Neuronal stem cell (in vitro differentiated cells): ENCODE measurements at regions not wholly inside any gene's neighbourhood (a gene's known extent, or its start where the extent isn't known, plus 50 kb on each side); places are given as distances from the start of the nearest gene placed in this dataset.
"Not testable (repeated sequence)": the region's sequence is repeated elsewhere in the genome, so short reads cannot be mapped to it uniquely, and the experiment has no call there.

Experiments
- DNase-seq: peaks from one replicate; pipeline ENCODE4 v3.0.0-alpha.2; 2013; ENCODE audit warnings: low spot score
- H2AFZ ChIP-seq: one replicate; pipeline ENCODE4 v1.6.1; 2013; ENCODE audit warnings: mild to moderate bottlenecking, low read length, inconsistent platforms
- H2AK5ac ChIP-seq: 2 replicates; pipeline ENCODE4 v1.6.1; 2013; ENCODE audit warnings: low read depth, mild to moderate bottlenecking, inconsistent platforms, low read length, moderate library complexity, mixed read lengths
- H2BK120ac ChIP-seq: 2 replicates; pipeline ENCODE4 v1.6.1; 2013; ENCODE audit warnings: low read depth, mild to moderate bottlenecking, inconsistent platforms, low read length, moderate library complexity, mixed read lengths
- H2BK12ac ChIP-seq: one replicate; pipeline ENCODE4 v1.6.1; 2013; ENCODE audit warnings: low read length, inconsistent platforms
- H2BK15ac ChIP-seq: 2 replicates; pipeline ENCODE4 v1.6.1; 2013; ENCODE audit warnings: mild to moderate bottlenecking, low read length, inconsistent platforms, mixed read lengths
- H2BK5ac ChIP-seq: one replicate; pipeline ENCODE4 v1.6.1; 2013; ENCODE audit warnings: inconsistent platforms, mild to moderate bottlenecking, low read length, moderate library complexity
- H3K14ac ChIP-seq: one replicate; pipeline ENCODE4 v1.6.1; 2013; ENCODE audit warnings: low read length, inconsistent platforms
- H3K18ac ChIP-seq: 2 replicates; pipeline ENCODE4 v1.6.1; 2013; ENCODE audit warnings: low read length, inconsistent platforms
- H3K23ac ChIP-seq: 2 replicates; pipeline ENCODE4 v1.6.1; 2013; ENCODE audit warnings: low read depth, mild to moderate bottlenecking, mixed read lengths, low read length, inconsistent platforms; ENCODE audit not compliant: poor library complexity
- H3K27ac ChIP-seq: replicated peaks from 3 replicates; pipeline ENCODE4 v1.5.1; 2013; ENCODE audit warnings: low read length, inconsistent platforms
- H3K27me3 ChIP-seq, 3 experiments: 2 replicates each; pipeline ENCODE4 v1.6.1; 2013; ENCODE audit warnings: low read length in 3 of 3, mild to moderate bottlenecking in 2 of 3, inconsistent platforms in 1 of 3, low read depth in 1 of 3, mixed read lengths in 1 of 3, moderate library complexity in 1 of 3; ENCODE audit not compliant: control insufficient read depth in 3 of 3, insufficient read depth in 3 of 3
- H3K36me3 ChIP-seq, 2 donors: replicated peaks in 1 of 2; 2 replicates each; pipeline ENCODE4 v1.6.1; 2013; ENCODE audit warnings: low read length in 2 of 2; ENCODE audit not compliant: control insufficient read depth in 2 of 2, insufficient read depth in 2 of 2
- H3K4ac ChIP-seq: 2 replicates; pipeline ENCODE4 v1.6.1; 2013; ENCODE audit warnings: inconsistent platforms, mild to moderate bottlenecking, low read length, moderate library complexity
- H3K4me1 ChIP-seq, 2 donors: 1 replicate in 1 of 2; 2 replicates in 1 of 2; pipeline ENCODE4 v1.6.1; 2013; ENCODE audit warnings: low read length in 2 of 2, low read depth in 1 of 2; ENCODE audit not compliant: control insufficient read depth in 2 of 2, insufficient read depth in 1 of 2
- H3K4me2 ChIP-seq: one replicate; pipeline ENCODE4 v1.6.1; 2013; ENCODE audit warnings: mild to moderate bottlenecking, low read length, inconsistent platforms; ENCODE audit not compliant: insufficient read depth, poor library complexity, severe bottlenecking
- H3K4me3 ChIP-seq, 2 donors: 2 replicates each; pipeline ENCODE4 v1.5.1; 2013; ENCODE audit warnings: low read length in 2 of 2, mild to moderate bottlenecking in 2 of 2, inconsistent platforms in 1 of 2, moderate library complexity in 1 of 2
- H3K79me1 ChIP-seq: one replicate; pipeline ENCODE4 v1.6.1; 2013; ENCODE audit warnings: low read depth, mild to moderate bottlenecking, inconsistent platforms, low read length, moderate library complexity
- H3K9ac ChIP-seq: one replicate; pipeline ENCODE4 v1.6.1; 2013; ENCODE audit warnings: mild to moderate bottlenecking, low read depth, low read length, inconsistent platforms; ENCODE audit not compliant: poor library complexity
- H3K9me3 ChIP-seq, 2 donors: replicated peaks in 1 of 2; 2 replicates each; pipeline versions ENCODE3 to v1.6.1; 2013; ENCODE audit warnings: low read length in 2 of 2, mild to moderate bottlenecking in 2 of 2, inconsistent platforms in 1 of 2, low read depth in 1 of 2, mixed read lengths in 1 of 2, moderate library complexity in 1 of 2; ENCODE audit not compliant: control insufficient read depth in 2 of 2, insufficient read depth in 1 of 2
- H4K8ac ChIP-seq: one replicate; pipeline ENCODE4 v1.6.1; 2013; ENCODE audit warnings: low read depth, mild to moderate bottlenecking, inconsistent platforms, low read length, moderate library complexity
- H4K91ac ChIP-seq: one replicate; pipeline ENCODE4 v1.6.1; 2013; ENCODE audit warnings: low read length, low read depth, mild to moderate bottlenecking, inconsistent platforms; ENCODE audit not compliant: poor library complexity
- WGBS, 2 donors: extraction: QIAGEN DNeasy Blood & Tissue Kit; methylation state at CpG; one replicate each; pipeline ENCODE4 v1.1.7; 2013; ENCODE audit warnings: missing lambda C conversion rate in 2 of 2, mixed read lengths in 1 of 2; ENCODE audit not compliant: insufficient read length in 2 of 2, insufficient replicate concordance in 1 of 2; ENCODE audit errors: extremely low coverage in 2 of 2; 5-methylcytosine and 5-hydroxymethylcytosine counted together

- H3K36me3 ChIP-seq, H3K27me3 ChIP-seq, DNase-seq, H2AK5ac ChIP-seq, H3K4me2 ChIP-seq, H3K27ac ChIP-seq, H3K9me3 ChIP-seq, H2AFZ ChIP-seq, H3K4ac ChIP-seq, H3K4me3 ChIP-seq, H2BK5ac ChIP-seq, H4K91ac ChIP-seq, H2BK12ac ChIP-seq, H2BK15ac ChIP-seq, H4K8ac ChIP-seq, H3K14ac ChIP-seq, H3K9ac ChIP-seq, H3K18ac ChIP-seq, H3K79me1 ChIP-seq, H3K4me1 ChIP-seq, H3K23ac ChIP-seq, H2BK120ac ChIP-seq: not testable (repeated sequence)
- WGBS, 2 donors: no CpG with 5 or more reads among the region's 5 CpGs
These were observed 1621.0 kb downstream of the SPATA31A7 start for GRCh38 chr9:62810811-62811315.

GRCh38 chr9:62815436-62815835 lies 1625.6 kb downstream of the SPATA31A7 start:
- H3K36me3 ChIP-seq, H3K14ac ChIP-seq, H3K4me1 ChIP-seq, H3K27ac ChIP-seq, H3K23ac ChIP-seq, H3K9me3 ChIP-seq, H3K79me1 ChIP-seq, H2BK5ac ChIP-seq, H3K27me3 ChIP-seq, H2BK12ac ChIP-seq, H3K4me3 ChIP-seq, H2BK120ac ChIP-seq, H3K18ac ChIP-seq, H4K91ac ChIP-seq, H2BK15ac ChIP-seq, DNase-seq, H3K9ac ChIP-seq, H2AK5ac ChIP-seq, H3K4ac ChIP-seq, H2AFZ ChIP-seq, H3K4me2 ChIP-seq, H4K8ac ChIP-seq: not testable (repeated sequence)
- WGBS, 2 donors: no CpG with 5 or more reads among the region's 1 CpG

- H3K4ac ChIP-seq, H3K18ac ChIP-seq, H2AK5ac ChIP-seq, H2BK15ac ChIP-seq, H3K9me3 ChIP-seq, H3K14ac ChIP-seq, H3K4me3 ChIP-seq, H2BK12ac ChIP-seq, H3K9ac ChIP-seq, H3K79me1 ChIP-seq, DNase-seq, H2BK120ac ChIP-seq, H3K4me2 ChIP-seq, H3K4me1 ChIP-seq, H2BK5ac ChIP-seq, H3K23ac ChIP-seq, H3K27me3 ChIP-seq, H2AFZ ChIP-seq, H4K91ac ChIP-seq, H4K8ac ChIP-seq, H3K36me3 ChIP-seq, H3K27ac ChIP-seq: not testable (repeated sequence)
These were observed 1626.5 kb downstream of the SPATA31A7 start for GRCh38 chr9:62816331-62816730.

GRCh38 chr9:62817214-62817613 lies 1627.4 kb downstream of the SPATA31A7 start:
- no CpG with 5 or more reads among the region's 3 CpGs for WGBS, 2 donors
- H3K9ac ChIP-seq, H2AFZ ChIP-seq, H3K27me3 ChIP-seq, H2BK12ac ChIP-seq, H4K91ac ChIP-seq, H3K14ac ChIP-seq, H3K79me1 ChIP-seq, H3K4me2 ChIP-seq, H2BK15ac ChIP-seq, H3K36me3 ChIP-seq, H3K27ac ChIP-seq, H4K8ac ChIP-seq, H3K23ac ChIP-seq, H3K4me1 ChIP-seq, H3K4me3 ChIP-seq, DNase-seq, H3K9me3 ChIP-seq, H2BK5ac ChIP-seq, H2AK5ac ChIP-seq, H3K4ac ChIP-seq, H3K18ac ChIP-seq, H2BK120ac ChIP-seq: not testable (repeated sequence)
